HG02970 (cell line): ENCODE measurements at regions not wholly inside any gene's neighbourhood (a gene's known extent, or its start where the extent isn't known, plus 50 kb on each side); places are given as distances from the start of the nearest gene placed in this dataset.

Experiments
- ATAC-seq: cut with Tn5 transposase; IDR thresholded peaks from one replicate; pipeline ENCODE4 v1.9.1; 2021; ENCODE audit warnings: mild to moderate bottlenecking, moderate library complexity, moderate number of reproducible peaks; ENCODE audit not compliant: unreplicated experiment, low FRiP score

- ATAC-seq, result no peak
Observed at GRCh38 chr6:169991031-169991390, 239.6 kb downstream of the ERMARD start.

GRCh38 chr6:169990095-169991030 is 238.9 kb downstream of the ERMARD start:
- no peak for ATAC-seq

DNA sequence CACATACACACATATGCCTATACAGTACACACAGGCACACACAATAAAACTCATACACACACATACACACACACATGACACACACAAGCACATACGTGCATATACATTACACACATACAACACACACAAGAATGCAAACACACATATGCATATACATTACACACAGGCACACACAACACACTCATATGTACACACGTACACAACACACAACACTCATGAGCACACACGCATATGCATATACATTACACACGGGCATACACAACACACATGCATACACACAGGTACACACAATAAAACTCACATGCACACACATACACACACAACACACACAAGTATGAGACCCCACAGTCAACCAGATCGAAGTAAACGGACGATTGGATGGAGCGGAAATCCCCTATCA is 238.2 kb downstream of the ERMARD start:
- ATAC-seq, result no peak

- no peak for ATAC-seq
Observed at GRCh38 chr6:169988769-169989550, 237.5 kb downstream of the ERMARD start.

GRCh38 chr6:169986848-169987498 is 235.6 kb downstream of the ERMARD start:
- ATAC-seq, result no peak

- ATAC-seq, result no peak
Observed at GRCh38 chr6:169986171-169986847, 234.9 kb downstream of the ERMARD start.

GRCh38 chr6:169985121-169986015 is 233.9 kb downstream of the ERMARD start:
- no peak for ATAC-seq

- ATAC-seq, result no peak
Observed at GRCh38 chr6:169984181-169985120, 233.0 kb downstream of the ERMARD start.

GRCh38 chr6:169983651-169984050 is 232.2 kb downstream of the ERMARD start:
- ATAC-seq, result no peak

GRCh38 chr6:169982461-169983386 is 231.3 kb downstream of the ERMARD start:
- ATAC-seq, result no peak

DNA sequence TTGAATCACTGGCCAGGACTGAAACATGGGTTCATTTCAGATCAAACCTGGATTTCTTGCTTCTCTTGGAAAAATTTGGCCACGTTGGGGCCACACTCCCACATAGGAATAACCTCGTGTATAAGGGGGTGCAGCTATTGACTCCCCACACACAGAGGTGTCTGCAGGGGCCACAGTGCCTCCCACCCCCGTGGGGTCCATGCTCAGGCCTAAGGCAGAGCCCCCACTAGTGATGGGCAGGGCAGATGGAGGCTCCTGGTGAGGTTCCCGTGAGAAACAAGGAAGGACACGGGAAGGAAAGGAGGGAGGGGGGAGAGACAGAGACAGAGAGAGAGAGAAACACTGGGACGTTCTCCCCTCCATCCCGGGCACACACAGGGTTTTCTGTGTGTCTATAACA is 230.5 kb downstream of the ERMARD start:
- ATAC-seq, result no peak

- ATAC-seq, result no peak
Observed at GRCh38 chr6:169981568-169981967, 230.1 kb downstream of the ERMARD start.

DNA sequence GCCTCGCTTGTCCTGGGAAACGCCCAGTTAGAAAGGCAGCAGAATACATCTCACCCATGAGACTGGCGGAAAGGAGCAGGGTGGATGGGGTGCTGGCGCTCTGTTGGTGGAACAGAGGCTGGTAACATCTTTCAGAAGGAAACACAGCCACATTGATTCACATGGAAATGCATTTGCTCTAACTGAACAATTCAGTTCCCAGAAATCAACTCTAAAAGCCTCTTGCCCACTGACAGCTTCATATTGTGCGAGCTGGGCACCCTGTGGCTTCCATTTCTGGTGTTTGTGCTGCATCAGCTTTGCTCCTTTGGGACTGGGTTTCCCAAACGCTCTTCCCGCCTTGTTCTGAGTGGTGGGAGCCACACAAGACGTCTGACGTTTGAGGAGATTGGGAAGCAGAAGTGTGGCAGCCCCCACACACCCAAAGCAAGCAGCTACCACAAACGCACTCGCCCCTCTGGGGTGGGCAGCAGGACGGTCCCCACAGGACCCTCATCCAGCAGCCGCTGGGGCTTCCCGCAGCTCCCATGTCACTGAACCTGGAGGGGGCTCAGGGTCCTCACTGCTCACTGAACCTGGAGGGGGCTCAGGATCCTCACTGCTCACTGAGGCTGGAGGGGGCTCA is 229.5 kb downstream of the ERMARD start:
- ATAC-seq, result no peak

GRCh38 chr6:169979873-169980432 is 228.5 kb downstream of the ERMARD start:
- ATAC-seq, result no peak

DNA sequence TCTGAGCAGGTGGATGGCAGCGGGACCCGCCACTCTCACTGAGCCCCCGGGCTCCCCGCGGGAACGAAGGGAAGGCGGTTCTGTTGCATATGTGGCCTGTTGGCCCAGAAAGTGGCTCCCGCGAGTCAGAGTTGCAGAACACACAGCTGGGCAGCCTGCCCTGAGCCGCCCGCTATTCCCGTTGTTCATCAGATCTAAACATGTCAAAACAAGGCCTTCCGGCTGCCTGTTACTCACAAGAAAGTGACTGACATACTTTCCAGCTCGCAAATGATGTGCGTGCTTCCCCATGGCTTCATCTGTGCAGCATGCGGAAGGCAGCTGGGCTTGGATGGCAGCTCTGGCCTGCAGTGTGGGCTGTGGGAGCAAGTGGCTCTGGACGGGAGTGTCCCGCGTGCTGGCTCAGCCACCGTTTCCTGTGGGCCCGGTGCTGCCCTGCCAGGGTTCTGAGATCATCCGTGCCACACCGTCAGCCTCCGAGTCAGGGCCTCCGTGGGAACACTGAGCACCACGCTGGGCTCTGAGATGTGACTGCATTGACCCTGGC is 227.3 kb downstream of the ERMARD start:
- ATAC-seq, result no peak
